SU-DHL-6 (cell line): ENCODE measurements at regions not wholly inside any gene's neighbourhood (a gene's known extent, or its start where the extent isn't known, plus 50 kb on each side); places are given as distances from the start of the nearest gene placed in this dataset.

Experiments
- H2AFZ ChIP-seq: fragments of 200-600 bp; sonication (generic); 2 replicates; pipeline ENCODE4 v1.6.1; 2014; ENCODE audit warnings: low read depth, mild to moderate bottlenecking, moderate library complexity, mixed read lengths, antibody characterized with exemption, low read length; ENCODE audit not compliant: severe bottlenecking
- H3F3A ChIP-seq: fragments of 200-600 bp; shearing (Covaris generic); 2 replicates; pipeline ENCODE4 v1.6.0; 2016; ENCODE audit warnings: antibody characterized with exemption, mild to moderate bottlenecking; ENCODE audit not compliant: insufficient read depth
- H3K27ac ChIP-seq: fragments of 200-600 bp; sonication (generic); 2 replicates; pipeline ENCODE4 v1.5.1; 2016; ENCODE audit warnings: low read depth, mild to moderate bottlenecking, low read length, moderate library complexity, mixed read lengths
- H3K27me3 ChIP-seq: fragments of 200-600 bp; sonication (generic), shearing (Covaris generic); 2 replicates; pipeline ENCODE4 v1.6.0; 2014; ENCODE audit warnings: mild to moderate bottlenecking, low read length
- H3K36me3 ChIP-seq: fragments of 200-600 bp; sonication (generic); 2 replicates; pipeline ENCODE4 v1.6.1; 2014; ENCODE audit warnings: mild to moderate bottlenecking, low read length, mixed read lengths
- H3K4me2 ChIP-seq: fragments of 300-600, 200-600 bp; shearing (Covaris generic), sonication (generic); 2 replicates; pipeline ENCODE4 v1.6.0; 2014; ENCODE audit warnings: low read length, low read depth, mild to moderate bottlenecking; ENCODE audit not compliant: poor library complexity, severe bottlenecking
- H3K4me3 ChIP-seq: fragments of 200-600 bp; sonication (generic); 2 replicates; pipeline ENCODE4 v1.5.1; 2014; ENCODE audit warnings: antibody characterized with exemption, low read length, mild to moderate bottlenecking, mixed read lengths; ENCODE audit not compliant: insufficient read depth, poor library complexity, severe bottlenecking
- H3K79me2 ChIP-seq: fragments of 200-600 bp; sonication (generic); 2 replicates; pipeline ENCODE4 v1.6.1; 2014; ENCODE audit warnings: mild to moderate bottlenecking, low read length, moderate library complexity; ENCODE audit not compliant: insufficient read depth
- H3K9ac ChIP-seq: fragments of 200-600 bp; sonication (generic); 2 replicates; pipeline ENCODE4 v1.7.0; 2014; ENCODE audit warnings: mild to moderate bottlenecking, low read length
- H3K9me2 ChIP-seq: fragments of 200-600 bp; sonication (generic); replicated peaks from 2 replicates; pipeline ENCODE4 v1.6.1; 2014; ENCODE audit warnings: low read length; ENCODE audit not compliant: insufficient read depth
- H3K9me3 ChIP-seq: fragments of 200-600 bp; sonication (generic); 2 replicates; pipeline ENCODE4 v1.6.1; 2014; ENCODE audit warnings: low read length, mixed read lengths; ENCODE audit not compliant: insufficient read depth
- H4K20me1 ChIP-seq: fragments of 200-600 bp; sonication (generic); 2 replicates; pipeline ENCODE4 v1.6.1; 2014; ENCODE audit warnings: low read depth, mild to moderate bottlenecking, antibody characterized with exemption, low read length, moderate library complexity, mixed read lengths
- EZH2phosphoT487 ChIP-seq: fragments of 200-600 bp; sonication (generic), shearing (Covaris generic); conservative IDR thresholded peaks from 2 replicates; pipeline ENCODE4 v1.6.1; 2018; ENCODE audit warnings: mild to moderate bottlenecking, antibody characterized with exemption, low read length, moderate library complexity, mixed read lengths
- TF ChIP-seq, protein P1 (sequence below): fragments of 200-600 bp; sonication (generic); IDR thresholded peaks from one replicate; pipeline ENCODE4 v1.5.1; 2017; ENCODE audit warnings: antibody characterized with exemption, mild to moderate bottlenecking, low read length, moderate library complexity; ENCODE audit not compliant: insufficient read depth, poor library complexity, severe bottlenecking

DNA sequence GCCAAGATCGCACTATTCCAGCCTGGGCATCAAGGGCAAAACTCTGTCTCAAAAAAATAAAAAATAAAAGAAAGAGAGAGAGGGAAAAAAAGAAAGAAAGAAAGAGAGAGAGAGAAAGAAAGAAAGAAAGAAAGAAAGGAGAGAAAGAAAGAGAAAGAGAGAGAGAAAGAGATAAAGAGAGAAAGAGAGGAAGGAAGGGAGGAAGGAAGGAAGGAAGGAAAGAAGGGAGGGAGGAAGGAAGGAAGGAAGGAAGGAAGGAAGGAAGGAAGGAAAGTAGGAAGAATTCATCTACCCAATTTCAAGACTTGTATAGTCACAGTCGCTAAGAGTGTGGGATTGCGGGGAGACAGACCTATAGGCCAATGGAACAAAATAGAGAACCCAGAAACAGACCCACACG lies 290.6 kb downstream of the NPHP4 start:
- Histone ChIP-seq H3K27me3 (no peaks in the 10 kb centered on the region), H3K36me3 (no peaks in the 10 kb centered on the region), H3K9me2 (no peaks in the 10 kb centered on the region), H3K9ac (no peak overlapping the region), H3K4me3 (no peak overlapping the region), H3F3A (no peaks in the 10 kb centered on the region), H3K9me3 (no peaks in the 10 kb centered on the region), H3K4me2 (no peak overlapping the region), H3K27ac (no peak overlapping the region), H4K20me1 (no peaks in the 10 kb centered on the region), H3K79me2 (no peaks in the 10 kb centered on the region), H2AFZ (no peak overlapping the region)
- TF ChIP-seq, protein P1, sequence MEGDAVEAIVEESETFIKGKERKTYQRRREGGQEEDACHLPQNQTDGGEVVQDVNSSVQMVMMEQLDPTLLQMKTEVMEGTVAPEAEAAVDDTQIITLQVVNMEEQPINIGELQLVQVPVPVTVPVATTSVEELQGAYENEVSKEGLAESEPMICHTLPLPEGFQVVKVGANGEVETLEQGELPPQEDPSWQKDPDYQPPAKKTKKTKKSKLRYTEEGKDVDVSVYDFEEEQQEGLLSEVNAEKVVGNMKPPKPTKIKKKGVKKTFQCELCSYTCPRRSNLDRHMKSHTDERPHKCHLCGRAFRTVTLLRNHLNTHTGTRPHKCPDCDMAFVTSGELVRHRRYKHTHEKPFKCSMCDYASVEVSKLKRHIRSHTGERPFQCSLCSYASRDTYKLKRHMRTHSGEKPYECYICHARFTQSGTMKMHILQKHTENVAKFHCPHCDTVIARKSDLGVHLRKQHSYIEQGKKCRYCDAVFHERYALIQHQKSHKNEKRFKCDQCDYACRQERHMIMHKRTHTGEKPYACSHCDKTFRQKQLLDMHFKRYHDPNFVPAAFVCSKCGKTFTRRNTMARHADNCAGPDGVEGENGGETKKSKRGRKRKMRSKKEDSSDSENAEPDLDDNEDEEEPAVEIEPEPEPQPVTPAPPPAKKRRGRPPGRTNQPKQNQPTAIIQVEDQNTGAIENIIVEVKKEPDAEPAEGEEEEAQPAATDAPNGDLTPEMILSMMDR = no peak
- no peak for TF ChIP-seq EZH2phosphoT487

DNA sequence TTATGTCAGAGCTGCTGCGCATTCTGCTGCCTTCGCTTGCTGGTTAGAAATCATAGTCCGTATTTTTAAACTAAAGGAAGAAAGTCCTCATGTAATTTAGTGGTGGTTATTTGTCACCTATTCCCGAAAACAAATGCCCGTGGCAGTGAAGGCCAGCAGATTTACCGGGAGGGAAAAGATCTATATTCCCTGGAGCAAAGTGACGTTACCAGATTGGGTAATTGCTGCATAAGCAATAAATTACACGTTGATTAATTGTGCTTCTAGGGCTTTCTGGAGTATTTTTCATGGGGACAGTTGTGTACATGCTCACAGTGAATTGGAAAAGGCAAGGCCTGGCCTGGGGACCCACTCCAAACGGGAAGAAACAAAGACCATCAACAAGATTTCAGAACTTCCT lies 298.7 kb downstream of the NPHP4 start:
- H3K27me3 ChIP-seq = no peaks in the 10 kb centered on the region

DNA sequence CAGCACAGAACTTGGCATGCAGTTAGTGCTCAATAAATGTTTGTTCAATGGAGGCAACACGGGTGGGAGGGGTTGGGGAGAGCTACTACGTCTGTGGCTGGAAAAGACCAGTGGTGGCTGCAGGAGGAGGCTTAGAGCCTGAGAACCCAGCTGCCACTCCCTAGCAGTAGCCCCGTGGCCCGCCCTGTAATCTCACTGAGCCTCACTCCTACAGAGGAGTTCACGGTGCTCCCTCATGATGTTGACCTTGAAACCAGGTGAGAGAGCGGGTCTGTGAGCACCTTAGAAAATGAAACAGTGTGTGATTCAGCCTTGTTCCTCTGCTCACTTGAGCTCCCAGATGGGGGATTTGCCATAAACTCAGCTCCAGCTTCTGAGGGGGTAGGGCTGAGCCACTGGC lies 299.6 kb downstream of the NPHP4 start:
- H3F3A ChIP-seq = no peaks in the 10 kb centered on the region
- no peak overlapping the region for H3K27ac ChIP-seq
- H3K79me2 ChIP-seq = no peaks in the 10 kb centered on the region
- H3K36me3 ChIP-seq = no peaks in the 10 kb centered on the region
- no peaks in the 10 kb centered on the region for H3K27me3 ChIP-seq
- TF ChIP-seq EZH2phosphoT487 = no peak
- TF ChIP-seq, protein P1 = no peak
- no peaks in the 10 kb centered on the region for H3K9me3 ChIP-seq
- no peak overlapping the region for H3K4me3 ChIP-seq
- no peaks in the 10 kb centered on the region for H4K20me1 ChIP-seq
- no peaks in the 10 kb centered on the region for H3K9me2 ChIP-seq
- no peak overlapping the region for H3K9ac ChIP-seq
- no peak overlapping the region for H2AFZ ChIP-seq
- H3K4me2 ChIP-seq = no peak overlapping the region

More for the DNA sequence above, 298.7 kb downstream of the NPHP4 start:
- Histone ChIP-seq H3K27ac (no peak overlapping the region), H3K9me2 (no peaks in the 10 kb centered on the region), H4K20me1 (no peaks in the 10 kb centered on the region), H3F3A (no peaks in the 10 kb centered on the region), H3K9ac (no peak overlapping the region), H3K9me3 (no peaks in the 10 kb centered on the region), H3K4me3 (no peak overlapping the region), H2AFZ (no peak overlapping the region), H3K36me3 (no peaks in the 10 kb centered on the region), H3K4me2 (no peak overlapping the region), H3K79me2 (no peaks in the 10 kb centered on the region)
- TF ChIP-seq EZH2phosphoT487 = no peak
- TF ChIP-seq, protein P1 = no peak
